22Rv1 (cell line): ENCODE measurements at regions not wholly inside any gene's neighbourhood (a gene's known extent, or its start where the extent isn't known, plus 50 kb on each side); places are given as distances from the start of the nearest gene placed in this dataset.
"Not testable (repeated sequence)": the region's sequence is repeated elsewhere in the genome, so short reads cannot be mapped to it uniquely, and the experiment has no call there.

Source experiments
- H3K27ac ChIP-seq: fragments of 450-650 bp; 2 replicates; pipeline ENCODE4 v1.5.1; 2017
- CTCF ChIP-seq: fragments of 450-650 bp; IDR thresholded peaks from 2 replicates; pipeline ENCODE4 v1.5.1; 2017; ENCODE audit warnings: mild to moderate bottlenecking
- ZFX ChIP-seq: fragments of 450-650 bp; IDR thresholded peaks from 2 replicates; pipeline ENCODE4 v1.6.1; 2017; ENCODE audit warnings: antibody characterized with exemption, borderline replicate concordance

GRCh38 chr1:214740471-214740870 lies 137.5 kb downstream of the CENPF start:
- TF ChIP-seq ZFX (no peak), CTCF (no peak)
- H3K27ac ChIP-seq, result no peak overlapping the region

GRCh38 chr1:214747050-214747635 lies 144.1 kb downstream of the CENPF start:
- no peak overlapping the region for H3K27ac ChIP-seq
- no peak for TF ChIP-seq ZFX
- no peak for TF ChIP-seq CTCF

GRCh38 chr1:214753236-214753852 lies 150.3 kb downstream of the CENPF start:
- no peak overlapping the region for H3K27ac ChIP-seq
- TF ChIP-seq ZFX, result no peak

- no peak for TF ChIP-seq CTCF
- TF ChIP-seq ZFX, result no peak
- H3K27ac ChIP-seq, result no peak overlapping the region
Observed at GRCh38 chr1:214761030-214761429, 158.0 kb downstream of the CENPF start.

GRCh38 chr1:214762902-214763301 lies 159.9 kb downstream of the CENPF start:
- no peak for TF ChIP-seq ZFX
- no peak for TF ChIP-seq CTCF
- no peak overlapping the region for H3K27ac ChIP-seq

GRCh38 chr1:214764502-214764901 lies 161.5 kb downstream of the CENPF start:
- TF ChIP-seq CTCF, result no peak
- no peak overlapping the region for H3K27ac ChIP-seq

GRCh38 chr1:214767221-214767620 lies 164.2 kb downstream of the CENPF start:
- no peak for TF ChIP-seq CTCF
- TF ChIP-seq ZFX, result no peak
- H3K27ac ChIP-seq, result no peak overlapping the region

GRCh38 chr1:214769666-214770065 lies 166.7 kb downstream of the CENPF start:
- H3K27ac ChIP-seq, result not testable (repeated sequence)
